Stimulated activated CD8-positive, alpha-beta memory T cell treated with anti-CD3 and anti-CD28 coated beads, Interleukin-15, amount 100 ng/mL, for 48 hours (primary cell): ENCODE measurements at regions not wholly inside any gene's neighbourhood (a gene's known extent, or its start where the extent isn't known, plus 50 kb on each side); places are given as distances from the start of the nearest gene placed in this dataset.
"Not testable (repeated sequence)": the region's sequence is repeated elsewhere in the genome, so short reads cannot be mapped to it uniquely, and the experiment has no call there.

ENCODE experiments used
- DNase-seq, 2 donors: peaks; one replicate each; pipeline ENCODE4 v3.0.0-alpha.2; 2020; ENCODE audit warnings: low read depth in 2 of 2

DNA sequence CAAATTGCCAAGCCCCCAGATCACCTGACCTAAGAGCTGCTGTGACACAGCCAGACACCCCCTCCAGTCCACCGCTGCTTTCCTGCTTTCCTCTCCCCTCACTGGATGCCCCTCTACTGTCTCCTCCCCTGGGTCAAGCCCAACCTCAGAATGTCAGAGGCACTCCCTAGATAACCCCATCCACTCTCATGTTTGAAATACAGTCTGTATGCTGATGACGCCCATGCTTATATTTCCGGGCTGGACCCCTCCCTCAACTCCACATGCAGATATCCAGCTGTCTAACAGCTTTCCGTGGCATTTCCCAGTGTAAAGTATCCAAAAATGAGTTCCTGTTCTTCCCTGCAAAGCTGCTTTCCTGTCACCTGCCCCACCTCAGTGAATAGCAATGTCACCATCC is 309.2 kb downstream of the ANAPC1 start:
- not testable (repeated sequence) for DNase-seq

DNA sequence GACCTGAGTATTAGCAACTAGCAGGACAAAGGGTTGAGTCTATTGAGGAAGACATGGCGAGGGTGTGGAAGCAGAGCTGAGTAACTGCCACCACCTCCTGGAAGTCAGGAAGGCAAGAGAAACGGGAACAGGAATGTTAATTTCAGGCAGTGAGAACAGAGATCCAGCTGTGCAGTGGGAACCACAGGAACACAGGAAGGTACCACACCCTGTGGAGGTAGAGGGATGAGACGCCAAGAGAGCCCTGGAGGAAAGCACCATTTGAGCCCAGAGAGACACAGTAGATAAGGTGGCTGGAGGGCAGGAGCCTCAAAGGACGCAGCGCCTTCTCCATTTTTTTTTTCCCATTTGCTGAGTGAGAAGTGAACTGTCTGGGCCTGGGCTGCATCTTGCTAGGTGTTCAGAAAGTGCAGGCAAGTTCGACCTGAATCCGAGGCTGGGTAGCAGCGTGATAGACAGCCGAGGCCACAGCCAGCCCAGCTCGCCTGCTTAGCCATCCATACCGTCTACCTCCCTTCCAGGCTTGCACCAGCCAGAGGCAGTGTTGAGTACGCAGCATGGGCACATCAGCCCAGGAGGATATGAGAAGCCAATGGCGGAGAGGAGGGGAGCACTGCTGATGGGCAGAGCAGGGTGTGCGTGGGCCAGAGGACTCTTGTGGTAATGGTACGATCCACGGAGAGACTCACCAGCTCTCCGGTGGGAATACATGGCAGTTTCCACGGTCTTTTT is 306.7 kb downstream of the ANAPC1 start:
- DNase-seq = not testable (repeated sequence)

DNA sequence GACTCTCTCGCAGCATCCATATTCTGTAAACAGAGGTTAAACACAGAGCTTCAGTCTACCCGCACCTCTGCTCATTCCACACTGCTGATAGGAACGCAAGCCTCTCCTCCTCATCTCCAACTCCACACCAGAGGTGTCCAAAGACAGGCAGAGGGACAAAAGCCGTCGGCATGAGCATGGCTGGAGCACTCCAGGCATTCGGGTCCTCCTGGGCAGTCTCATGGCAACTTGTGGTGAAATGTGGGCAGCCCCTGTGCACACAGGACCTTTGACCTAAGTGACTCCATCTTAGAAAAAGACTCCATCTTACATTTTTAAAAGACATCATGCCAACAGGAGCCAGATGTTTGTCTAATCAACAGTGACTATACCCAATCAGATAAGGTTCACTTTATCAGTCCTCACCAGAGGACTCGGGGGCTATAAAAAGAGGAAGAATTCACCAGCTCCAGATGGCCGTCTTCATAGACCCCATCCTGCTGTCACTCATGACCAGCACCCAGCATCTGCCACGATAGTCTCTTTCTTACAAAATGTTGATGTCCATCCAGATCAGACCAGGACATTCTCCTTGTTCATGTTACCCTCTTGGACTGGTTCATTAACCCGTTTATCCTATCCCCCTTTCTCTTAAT is 304.4 kb downstream of the ANAPC1 start:
- not testable (repeated sequence) for DNase-seq

DNA sequence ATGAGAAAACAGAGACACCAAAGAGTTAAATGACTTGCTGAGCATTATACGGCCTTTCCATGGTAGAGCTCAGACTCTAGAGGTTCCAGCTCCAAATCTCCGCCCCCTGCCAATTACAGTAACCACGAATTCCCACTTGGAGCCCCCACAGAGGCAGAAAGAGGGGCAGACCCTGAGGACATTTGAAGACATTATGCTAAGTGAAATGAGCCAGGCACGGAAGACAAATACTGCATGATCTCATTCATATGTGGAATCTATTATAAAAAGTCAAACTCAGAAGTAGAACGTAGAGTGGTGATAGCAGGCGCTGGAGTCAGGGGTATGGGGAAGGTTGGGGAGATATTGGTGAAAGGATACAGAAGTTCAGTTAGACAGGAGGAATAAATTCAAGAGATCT is 303.4 kb downstream of the ANAPC1 start:
- not testable (repeated sequence) for DNase-seq

DNA sequence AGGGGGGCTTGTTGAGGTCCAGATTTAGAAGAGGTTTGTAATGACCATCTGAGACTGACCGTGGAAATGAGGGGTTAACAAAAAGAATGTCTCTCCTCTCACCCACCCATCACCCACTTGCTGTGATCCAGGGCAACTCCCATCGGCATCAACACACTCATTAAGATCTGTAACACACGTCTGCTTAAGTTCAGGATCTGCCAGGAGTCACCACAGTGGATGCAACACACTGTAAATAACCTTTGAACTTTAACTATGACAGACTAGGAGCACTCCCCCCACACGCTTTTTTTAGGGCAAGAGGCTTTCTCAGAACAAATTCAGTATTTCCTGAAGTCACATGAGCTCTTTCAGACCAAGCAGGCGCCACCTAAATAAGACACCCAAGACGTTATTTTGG is 301.9 kb downstream of the ANAPC1 start:
- DNase-seq = not testable (repeated sequence)

DNA sequence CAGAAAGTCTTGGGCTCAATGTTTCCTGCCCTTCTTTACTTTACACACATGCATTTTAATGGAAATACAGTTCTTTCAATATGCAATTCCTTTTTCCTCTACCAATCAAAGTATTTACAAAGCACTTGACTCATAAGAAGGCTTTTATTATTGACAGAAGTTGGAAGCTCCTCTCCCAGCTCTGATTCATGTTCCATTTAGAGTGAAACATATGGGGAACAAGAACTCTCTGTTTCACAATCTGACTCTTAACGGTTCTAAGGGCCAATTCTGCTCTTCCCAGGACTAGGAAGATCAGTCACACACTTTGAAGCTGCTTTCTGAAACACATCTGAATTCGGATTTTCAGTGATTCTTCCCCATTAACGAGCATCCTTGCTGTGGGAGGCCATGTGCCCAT is 300.5 kb downstream of the ANAPC1 start:
- not testable (repeated sequence) for DNase-seq

DNA sequence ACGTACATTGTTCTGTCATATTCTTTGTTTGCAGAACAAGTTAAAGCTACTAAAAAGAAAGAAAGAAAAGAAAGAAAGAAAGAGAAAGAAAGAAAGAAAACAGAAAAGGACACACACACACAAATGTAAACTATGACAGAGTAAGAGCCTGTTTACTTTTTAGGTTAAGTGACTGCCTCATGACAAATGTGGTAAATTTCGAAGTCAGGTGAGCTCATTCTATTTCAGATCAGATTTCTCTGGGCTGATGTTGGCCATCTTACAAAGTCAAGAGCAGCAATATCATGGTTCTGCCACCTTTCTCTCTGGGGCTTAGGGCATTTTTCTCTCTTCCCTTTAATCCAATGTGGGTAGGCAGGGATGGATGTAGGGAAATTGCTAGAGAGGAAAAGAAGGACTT is 299.5 kb downstream of the ANAPC1 start:
- DNase-seq = not testable (repeated sequence)

DNA sequence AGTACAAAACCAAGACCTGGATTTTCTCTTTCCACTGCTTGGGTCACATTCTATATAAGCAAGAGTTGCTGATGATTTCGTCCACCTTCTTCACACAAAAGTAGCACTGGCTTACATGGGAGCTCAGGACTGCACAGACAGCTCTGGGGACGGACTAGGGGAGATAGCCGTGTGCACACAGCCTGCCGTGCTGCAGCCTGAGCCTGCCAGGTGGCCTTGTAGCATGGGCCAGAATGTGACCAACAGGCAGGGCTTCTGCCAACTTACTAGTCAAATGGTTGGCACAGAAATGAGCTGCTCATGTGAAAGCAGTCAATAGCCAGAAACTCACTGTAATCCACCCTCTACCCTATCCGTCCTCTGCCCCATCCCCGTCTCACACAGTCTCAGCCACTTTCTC is 299.0 kb downstream of the ANAPC1 start:
- not testable (repeated sequence) for DNase-seq

DNA sequence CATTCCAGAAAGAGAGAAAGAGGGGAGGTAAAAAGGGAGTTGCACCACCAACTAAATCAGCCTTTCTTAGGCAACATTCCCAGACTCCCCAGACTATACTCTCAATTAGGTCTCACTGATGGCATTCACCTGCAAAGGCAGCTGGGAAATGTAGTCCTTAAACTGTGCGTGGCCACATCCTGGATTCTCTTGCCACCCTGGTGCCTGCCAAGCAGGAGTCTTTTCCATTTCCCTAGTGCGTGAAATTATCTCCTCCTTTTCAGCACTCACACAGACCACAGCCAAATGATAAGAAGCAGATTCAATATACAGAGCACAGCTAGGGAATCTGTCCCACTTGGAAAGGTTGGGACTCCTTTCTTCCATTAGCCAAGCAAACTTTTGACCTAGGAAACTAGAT is 298.0 kb downstream of the ANAPC1 start:
- DNase-seq = not testable (repeated sequence)

DNA sequence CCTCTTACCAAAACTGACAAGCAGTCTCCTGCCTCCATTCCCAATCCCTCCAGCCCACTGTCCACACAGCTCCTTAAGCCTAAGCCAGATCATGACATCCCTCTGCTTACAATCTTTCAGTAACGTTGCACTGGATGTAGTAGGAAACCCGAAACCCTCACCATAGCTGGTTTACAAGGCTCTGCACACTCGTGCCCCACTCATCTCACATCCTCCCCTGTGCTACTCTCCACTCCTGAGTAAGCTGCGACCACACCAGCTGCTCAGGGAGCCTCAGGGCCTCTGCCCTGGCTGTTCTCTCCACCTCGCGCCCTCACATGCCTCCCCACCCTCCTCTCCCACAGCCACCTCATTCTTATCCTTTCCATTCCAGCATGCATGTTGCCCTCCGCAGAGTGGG is 288.9 kb downstream of the ANAPC1 start:
- DNase-seq = not testable (repeated sequence)

DNA sequence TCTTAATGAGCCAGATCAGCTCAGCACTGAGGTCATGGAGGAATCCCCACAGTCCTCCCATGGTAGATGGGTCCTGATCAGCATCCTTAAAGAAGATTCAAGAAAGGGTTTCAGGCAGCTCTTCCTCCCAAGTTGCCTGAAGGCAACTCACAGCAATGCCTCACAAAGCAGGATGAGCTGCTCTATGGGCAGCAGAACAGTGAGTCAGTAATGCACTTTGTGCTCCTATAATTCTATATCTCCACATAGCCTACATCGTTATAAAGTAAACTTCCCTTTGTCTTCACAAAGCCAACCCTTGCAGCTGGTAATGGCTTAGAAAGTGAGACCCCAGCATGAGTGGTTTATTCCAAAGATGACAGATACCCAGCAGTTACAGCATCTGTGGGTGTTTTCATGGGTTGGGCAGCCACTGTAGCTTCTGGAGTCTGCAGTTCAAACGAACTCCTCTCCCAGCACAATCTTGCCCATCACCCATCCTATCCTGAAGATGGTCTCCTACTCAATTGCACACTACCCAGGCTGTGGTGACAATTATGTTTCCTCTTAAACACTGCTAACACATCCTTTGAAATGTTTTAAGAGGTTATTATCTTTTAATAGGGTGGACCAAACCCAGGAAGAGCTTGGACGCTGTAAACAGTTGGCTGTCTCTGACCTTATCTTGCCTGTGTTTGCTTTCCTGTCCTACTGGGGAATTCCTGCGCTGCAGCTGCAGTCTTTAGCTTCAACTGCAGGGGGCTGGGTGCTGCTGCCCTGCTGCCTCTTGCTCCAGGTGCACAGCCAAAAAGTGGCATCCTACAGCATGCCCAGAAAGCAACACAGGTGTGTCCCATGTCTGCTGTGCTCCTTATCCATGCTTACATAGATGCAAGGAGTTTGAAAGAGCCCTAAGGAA is 286.9 kb downstream of the ANAPC1 start:
- DNase-seq = not testable (repeated sequence)

DNA sequence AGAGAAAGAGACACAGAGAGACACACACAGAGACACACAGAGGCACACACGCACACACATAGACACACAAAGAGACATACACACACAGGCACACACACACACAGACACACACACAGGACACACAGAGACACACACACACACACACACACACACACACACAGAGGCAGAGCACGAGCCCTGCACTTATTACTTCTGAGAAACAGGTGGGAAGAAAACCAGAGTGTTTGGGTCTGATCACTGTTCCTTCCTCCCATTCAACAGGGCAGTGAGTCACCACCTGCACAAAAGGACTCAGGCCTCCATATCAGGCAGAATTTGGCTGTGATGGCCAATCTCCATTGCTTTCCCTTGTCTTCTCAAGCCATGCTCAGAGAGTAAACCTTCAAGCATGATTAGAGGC is 285.0 kb downstream of the ANAPC1 start:
- not testable (repeated sequence) for DNase-seq

DNA sequence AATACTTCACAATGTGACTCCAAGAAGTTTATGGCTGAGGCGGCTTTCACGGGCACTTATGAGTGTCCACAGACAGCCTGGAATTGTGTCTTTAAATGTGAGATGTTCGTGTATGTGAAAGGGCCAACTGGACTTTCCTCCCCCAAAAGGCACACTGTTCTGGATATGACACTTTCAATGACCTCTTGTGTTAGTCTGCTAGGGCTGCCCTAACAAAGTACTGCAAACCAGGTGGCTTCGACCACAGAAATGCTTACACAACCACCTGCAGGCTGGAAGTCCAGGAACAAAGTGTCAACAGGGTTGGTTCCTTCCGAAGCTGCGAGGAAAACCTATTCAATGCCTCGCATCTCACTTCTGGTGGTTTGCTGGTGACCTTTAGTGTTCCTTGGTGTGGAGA is 281.7 kb downstream of the ANAPC1 start:
- not testable (repeated sequence) for DNase-seq

DNA sequence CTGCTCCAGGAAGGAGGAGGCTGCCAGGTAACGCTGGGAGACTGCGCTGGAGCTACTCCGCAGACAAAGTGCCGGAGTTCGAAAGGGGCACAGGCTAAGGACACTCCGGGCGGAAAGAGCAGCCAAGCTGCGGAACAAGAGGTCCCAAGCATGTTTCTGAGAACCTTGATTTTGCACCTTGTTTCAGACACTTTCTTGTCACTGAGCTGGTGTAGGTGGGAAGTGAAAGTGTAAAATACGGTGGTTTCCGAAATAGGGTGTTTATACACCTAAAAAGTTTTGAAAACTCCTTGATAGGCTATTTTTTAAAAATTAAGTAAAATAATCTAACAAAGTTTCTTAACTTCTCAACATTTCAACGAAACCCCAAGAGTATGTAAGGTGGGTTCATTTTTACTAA is 278.2 kb downstream of the ANAPC1 start:
- DNase-seq = not testable (repeated sequence)

DNA sequence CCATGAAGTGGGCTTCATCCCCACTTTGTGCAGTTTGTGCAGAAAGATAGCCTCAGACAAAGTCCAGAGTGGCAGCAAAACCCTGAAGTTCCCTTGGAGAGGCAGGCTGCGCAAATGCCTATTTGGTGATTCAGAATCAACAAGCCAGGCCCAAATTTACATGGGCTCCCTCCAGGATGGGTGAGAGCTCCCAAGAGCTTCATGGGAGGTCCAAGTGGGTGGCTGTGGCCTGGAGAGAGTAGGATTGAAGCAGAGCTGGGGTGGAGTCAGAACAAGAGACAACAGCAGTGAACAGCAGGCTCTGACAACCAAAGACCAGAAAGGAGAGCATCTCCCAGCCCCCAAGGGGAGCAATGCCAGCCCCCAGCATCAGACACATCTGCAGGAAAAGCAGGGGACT is 277.4 kb downstream of the ANAPC1 start:
- not testable (repeated sequence) for DNase-seq

DNA sequence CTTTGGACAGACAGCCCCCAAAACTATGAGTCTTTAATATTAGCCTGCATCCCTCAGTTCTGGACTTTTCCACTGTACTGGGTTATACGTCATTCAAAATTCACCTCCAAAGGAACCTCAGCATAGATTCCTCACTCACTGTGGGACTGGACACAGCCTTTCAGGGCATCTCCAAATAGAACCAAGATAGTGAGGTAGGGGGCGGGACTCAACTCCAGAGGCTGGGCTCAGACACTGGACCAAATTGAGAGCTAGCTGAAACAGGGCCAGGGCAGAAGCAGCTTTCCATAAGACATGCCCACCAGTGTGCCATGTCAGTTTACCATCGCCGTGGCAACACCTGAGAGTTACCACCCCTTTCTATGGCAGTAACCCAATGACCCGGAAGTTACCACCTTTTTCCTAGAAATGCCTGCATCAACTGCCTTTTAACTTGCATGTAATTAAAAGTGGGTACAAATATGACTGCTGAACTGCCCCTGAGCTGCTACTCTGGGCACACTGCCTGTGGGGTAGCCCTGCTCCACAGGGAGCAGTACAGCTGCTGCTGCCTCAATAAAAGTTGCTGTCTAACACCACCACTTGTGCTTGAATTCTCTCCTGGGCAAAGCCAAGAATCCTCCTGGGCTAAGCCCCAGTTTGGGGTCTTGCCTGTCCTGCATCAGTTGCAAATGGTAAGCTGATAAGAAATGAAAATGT is 274.7 kb downstream of the ANAPC1 start:
- DNase-seq = not testable (repeated sequence)

DNA sequence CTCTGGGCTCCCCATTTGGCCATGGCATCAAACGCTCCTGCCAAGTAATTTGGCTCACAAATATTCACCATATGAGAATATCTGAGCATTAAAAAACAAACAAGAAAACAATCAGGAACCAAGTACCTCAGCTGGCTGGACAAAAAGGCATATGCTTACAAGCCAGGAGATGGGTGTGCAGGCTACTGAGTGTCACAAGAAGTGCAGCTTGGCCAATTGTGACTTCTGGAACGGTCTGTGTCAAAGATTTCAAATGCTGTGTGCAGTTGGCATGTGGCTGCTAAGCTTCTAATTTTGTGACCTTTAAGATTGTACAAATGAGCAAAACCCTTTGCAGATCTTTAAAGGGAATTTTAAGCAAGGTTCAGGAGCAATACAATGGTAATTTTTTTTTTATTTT is 274.0 kb downstream of the ANAPC1 start:
- not testable (repeated sequence) for DNase-seq

DNA sequence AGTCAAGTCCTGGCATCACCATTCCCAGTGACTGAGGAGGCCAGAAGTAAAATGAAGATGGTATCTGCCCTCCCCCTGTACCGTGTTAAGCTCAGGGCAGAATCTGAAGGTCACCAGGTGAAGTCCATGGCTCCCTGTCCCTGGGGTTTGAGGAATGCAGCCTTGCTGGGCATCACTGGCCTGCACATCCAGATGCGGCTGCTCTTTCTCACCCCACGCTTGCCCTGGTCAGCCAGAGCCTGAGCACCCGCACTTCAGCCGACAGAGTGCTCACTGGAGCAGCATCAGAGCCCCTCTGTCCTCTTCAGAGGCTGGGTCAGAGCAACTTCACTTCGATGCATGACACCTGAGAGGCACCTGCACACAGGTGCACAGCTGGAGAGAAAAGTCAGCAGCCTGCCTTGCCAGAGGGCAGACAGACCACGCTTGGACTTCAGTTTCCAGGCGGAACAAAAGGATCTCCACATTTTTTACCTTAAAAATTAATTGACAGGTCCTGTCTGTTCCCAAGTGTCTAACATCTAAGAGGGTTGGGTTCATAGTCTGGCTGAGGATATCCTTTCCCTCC is 267.3 kb downstream of the ANAPC1 start:
- no peak for DNase-seq

DNA sequence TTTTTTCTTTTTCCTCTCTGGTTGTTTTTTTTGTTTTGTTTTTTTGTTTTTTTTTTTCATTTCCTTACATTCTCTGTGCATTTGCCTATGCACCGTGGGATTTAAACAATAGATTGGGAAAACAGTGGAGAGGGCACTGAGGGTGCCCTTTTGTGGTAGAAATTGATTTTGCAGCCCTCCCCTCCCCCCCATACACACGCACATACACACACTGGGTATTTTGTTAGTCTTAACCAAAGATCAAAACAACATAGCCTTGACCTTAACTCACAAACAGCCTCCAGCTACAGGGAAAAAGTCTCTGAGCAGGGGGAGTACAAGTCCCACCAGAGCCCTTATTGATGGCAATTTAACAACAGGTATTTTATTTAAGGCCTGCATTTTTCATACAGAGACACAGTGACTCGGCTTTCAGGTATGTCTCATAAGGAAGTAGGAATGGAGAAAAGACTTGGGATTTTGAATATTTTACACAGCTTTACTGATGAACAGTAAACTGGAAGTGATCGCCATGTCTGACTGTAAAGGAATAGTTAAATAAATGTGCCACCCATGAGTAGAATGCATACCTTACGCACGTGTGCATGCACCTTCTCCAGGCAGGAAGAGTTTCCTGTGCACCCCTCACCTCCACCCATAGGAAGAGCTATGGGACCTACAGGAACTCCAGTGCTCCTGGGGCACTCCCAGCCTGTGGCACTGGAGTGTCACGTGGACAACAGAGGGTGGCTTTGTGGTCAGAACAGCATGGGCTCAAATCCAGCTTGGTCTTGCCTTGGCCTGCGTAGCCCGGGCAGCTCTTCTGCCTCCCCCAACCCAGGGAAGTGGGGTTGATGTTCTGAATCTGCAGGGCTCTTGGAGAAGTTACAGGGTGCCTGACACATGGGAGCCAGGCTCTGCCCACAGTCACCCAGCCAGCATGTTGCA is 266.4 kb downstream of the ANAPC1 start:
- DNase-seq = no peak

DNA sequence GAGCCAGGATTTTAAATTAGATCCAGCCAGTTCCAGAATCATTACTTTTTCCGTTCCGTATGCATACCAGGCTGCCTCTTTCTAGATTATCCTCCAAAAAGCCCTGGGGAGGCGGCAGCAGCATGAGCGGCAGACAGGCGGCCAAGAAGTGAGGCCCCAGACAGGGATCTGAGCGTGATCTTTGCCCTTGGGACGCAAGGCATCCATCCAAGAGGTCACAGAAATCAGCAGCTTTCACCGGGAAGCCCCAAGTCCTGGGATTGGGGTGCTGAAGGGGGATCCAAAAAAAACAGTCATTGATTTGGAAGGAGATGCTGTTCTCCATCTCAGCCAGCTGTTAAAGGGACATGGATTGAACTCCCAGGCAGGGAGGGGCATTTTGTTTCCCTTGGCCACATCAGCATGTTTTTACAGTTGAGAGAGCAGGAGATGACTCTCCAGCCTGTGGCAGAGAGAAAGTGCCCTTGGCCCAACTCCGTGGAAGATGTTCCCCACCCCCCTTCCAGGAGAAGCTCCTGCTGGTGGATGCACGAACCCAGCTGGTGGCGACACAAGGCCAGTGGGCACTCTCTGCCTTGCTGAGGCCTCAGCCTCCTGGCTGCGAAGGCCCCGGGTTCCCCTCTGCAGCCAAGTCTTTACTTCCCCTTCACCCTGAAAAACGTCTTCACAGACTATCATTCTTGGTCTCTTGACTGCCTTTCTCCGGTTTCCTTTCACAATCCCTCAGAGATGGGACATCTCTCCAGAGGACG is 265.6 kb downstream of the ANAPC1 start:
- DNase-seq = no peak
